GM12873 (cell line): ENCODE measurements at regions not wholly inside any gene's neighbourhood (a gene's known extent, or its start where the extent isn't known, plus 50 kb on each side); places are given as distances from the start of the nearest gene placed in this dataset.

Experiments used
- CTCF ChIP-seq: IDR thresholded peaks from 2 replicates; pipeline ENCODE4 v1.5.1; 2012; ENCODE audit warnings: low read depth, mild to moderate bottlenecking, moderate library complexity, low read length, control low read depth; ENCODE audit not compliant: insufficient read depth; ENCODE audit errors: missing control alignments

- TF ChIP-seq CTCF, result peak; percentile 13
These were observed 164.1 kb downstream of the ATP23 start for GRCh38 chr12:58105225-58106119.

GRCh38 chr12:58106195-58106594 lies 164.8 kb downstream of the ATP23 start:
- TF ChIP-seq CTCF, result no peak

GRCh38 chr12:58117201-58117600 lies 175.8 kb downstream of the ATP23 start:
- TF ChIP-seq CTCF, result no peak

- TF ChIP-seq CTCF, result no peak
These were observed 176.3 kb downstream of the ATP23 start for GRCh38 chr12:58117667-58118066.

- TF ChIP-seq CTCF, result no peak
These were observed 190.8 kb downstream of the ATP23 start for GRCh38 chr12:58131986-58132755.

- no peak for TF ChIP-seq CTCF
These were observed 197.1 kb downstream of the ATP23 start for GRCh38 chr12:58138424-58138823.

GRCh38 chr12:58139894-58140293 lies 198.5 kb downstream of the ATP23 start:
- no peak for TF ChIP-seq CTCF
